ENCODE measurements at regions not wholly inside any gene's neighbourhood (a gene's known extent, or its start where the extent isn't known, plus 50 kb on each side); places are given as distances from the start of the nearest gene placed in this dataset.
A peak's percentile ranks its signal among the peaks of the same experiment; 100 is the strongest.

DNA sequence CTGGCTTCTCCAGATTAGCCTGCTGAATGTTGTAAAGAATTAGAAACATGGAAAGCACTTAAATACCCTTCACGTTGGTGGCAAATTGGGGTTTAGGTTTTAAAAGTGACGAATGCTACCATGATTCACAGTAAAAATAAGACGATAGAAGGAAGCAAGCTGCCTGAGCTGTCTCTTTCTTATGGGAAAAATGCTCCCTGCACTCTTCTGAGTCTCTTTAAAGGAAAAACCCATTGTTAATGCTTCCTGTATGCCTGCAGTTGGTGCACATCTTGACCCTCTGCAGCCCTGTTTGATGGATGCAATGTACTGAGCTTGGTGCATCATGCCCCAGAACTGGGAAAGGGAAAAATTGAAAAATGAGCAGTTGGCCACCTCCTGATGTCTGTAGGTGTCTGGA lies 258.6 kb upstream of the RASGRP1 start:
- H3K4me3 Mint-ChIP-seq, result no peak overlapping the region
- Histone ChIP-seq H3K27ac (ENCODE audit: insufficient read depth, low read length, poor library complexity, severe bottlenecking) (no peak overlapping the region), H3K27me3 (ENCODE audit: control insufficient read depth, insufficient read depth, low read length) (no peaks in the 10 kb centered on the region), H3K9me3 (ENCODE audit: control insufficient read depth in 2 of 2, low read length in 2 of 2) (no peaks in the 10 kb centered on the region), H3K36me3 (ENCODE audit: control insufficient read depth, insufficient read depth, low read length) (peaks cover 2% of the 10 kb centered on the region), H3K4me1 (ENCODE audit: control insufficient read depth, insufficient read depth, low read length, poor library complexity, severe bottlenecking) (no peaks in the 10 kb centered on the region), H3K4me3 (ENCODE audit: low read depth, low read length) (no peak overlapping the region)
- H3K4me1 Mint-ChIP-seq, result peaks cover 0 to 2% (median 0%) of the 10 kb centered on the region in 4 donors
- DNase-seq (no peak), ATAC-seq (ENCODE audit: low read depth in 2 of 2) (no peak)
- no peak overlapping the region for H3K27ac Mint-ChIP-seq
- peaks cover 4% of the 10 kb centered on the region for H3K27me3 Mint-ChIP-seq
- no peaks in the 10 kb centered on the region for H3K36me3 Mint-ChIP-seq
- H3K9me3 Mint-ChIP-seq, result peaks cover 0 to 2% (median 0%) of the 10 kb centered on the region in 7 donors

DNA sequence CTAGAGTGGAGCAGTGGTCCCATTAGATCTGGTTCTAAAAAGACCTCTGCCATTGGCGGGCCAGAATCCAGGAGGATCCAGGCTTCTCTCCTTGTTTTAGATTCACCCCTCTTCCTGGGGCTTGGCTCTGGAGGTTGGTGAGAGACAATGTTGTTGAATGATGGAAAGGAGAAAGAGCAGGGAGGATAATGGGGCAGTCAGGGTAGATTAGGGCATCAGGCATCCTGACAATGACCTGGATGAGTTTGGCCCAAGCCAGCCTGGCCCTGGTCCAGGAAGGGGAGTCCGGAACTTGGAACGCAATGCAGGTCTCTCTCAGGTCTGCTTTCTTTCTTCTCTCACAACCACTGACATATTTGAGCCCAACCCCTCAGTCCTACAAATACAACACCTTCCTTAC lies 260.1 kb upstream of the RASGRP1 start:
- Histone ChIP-seq H3K9me3 (ENCODE audit: control insufficient read depth in 2 of 2, low read length in 2 of 2) (no peaks in the 10 kb centered on the region), H3K4me3 (ENCODE audit: low read depth, low read length) (no peak overlapping the region), H3K27ac (ENCODE audit: insufficient read depth, low read length, poor library complexity, severe bottlenecking) (no peak overlapping the region), H3K27me3 (ENCODE audit: control insufficient read depth, insufficient read depth, low read length) (no peaks in the 10 kb centered on the region), H3K4me1 (ENCODE audit: control insufficient read depth, insufficient read depth, low read length, poor library complexity, severe bottlenecking) (no peaks in the 10 kb centered on the region), H3K36me3 (ENCODE audit: control insufficient read depth, insufficient read depth, low read length) (peaks cover 2% of the 10 kb centered on the region)
- H3K4me3 Mint-ChIP-seq, result no peak overlapping the region
- peak overlapping the region in 1 of 3 donors; percentile 3 for H3K27ac Mint-ChIP-seq
- ATAC-seq (ENCODE audit: low read depth in 2 of 2), result no peak
- no peaks in the 10 kb centered on the region for H3K36me3 Mint-ChIP-seq
- no peak for DNase-seq
- no peaks in the 10 kb centered on the region for H3K4me1 Mint-ChIP-seq
- H3K27me3 Mint-ChIP-seq, result peaks cover 4% of the 10 kb centered on the region
- peaks cover 0 to 2% (median 0%) of the 10 kb centered on the region in 7 donors for H3K9me3 Mint-ChIP-seq

DNA sequence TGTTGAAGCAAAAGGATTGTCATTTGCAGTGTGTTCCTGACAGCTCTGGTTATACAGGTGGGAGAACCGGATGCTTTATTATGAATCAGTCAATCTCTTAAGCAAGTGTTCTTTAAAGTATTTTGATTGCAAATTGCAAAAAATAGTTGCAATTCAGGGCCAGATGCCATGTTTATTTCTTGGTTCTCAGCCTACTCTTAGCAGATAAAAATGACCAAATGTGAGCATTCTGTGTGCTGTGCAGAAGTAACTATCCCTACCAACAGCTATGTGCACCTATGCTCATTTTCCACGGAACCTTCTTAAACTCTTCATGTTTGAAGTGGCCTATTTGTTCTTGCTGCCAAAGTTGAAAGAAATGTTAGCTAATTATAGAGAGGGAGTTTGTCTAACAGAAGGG lies 262.3 kb upstream of the RASGRP1 start:
- peaks cover 2% of the 10 kb centered on the region for H3K36me3 ChIP-seq (ENCODE audit: control insufficient read depth, insufficient read depth, low read length)
- Mint-ChIP-seq H3K27me3 (peaks cover 4% of the 10 kb centered on the region), H3K4me3 (no peak overlapping the region), H3K4me1 (peaks cover 0 to 7% (median 1%) of the 10 kb centered on the region in 4 donors), H3K36me3 (peaks cover under 1% of the 10 kb centered on the region), H3K27ac (peak overlapping the region in 1 of 3 donors; percentile 33), H3K9me3 (peaks cover 0 to 6% (median under 1%) of the 10 kb centered on the region in 7 donors)
- H3K27me3 ChIP-seq (ENCODE audit: control insufficient read depth, insufficient read depth, low read length), result no peaks in the 10 kb centered on the region
- no peaks in the 10 kb centered on the region for H3K9me3 ChIP-seq (ENCODE audit: control insufficient read depth in 2 of 2, low read length in 2 of 2)
- ATAC-seq (ENCODE audit: low read depth in 2 of 2) (no peak), DNase-seq (no peak)
- H3K4me1 ChIP-seq (ENCODE audit: control insufficient read depth, insufficient read depth, low read length, poor library complexity, severe bottlenecking), result no peaks in the 10 kb centered on the region
- no peak overlapping the region for H3K27ac ChIP-seq (ENCODE audit: insufficient read depth, low read length, poor library complexity, severe bottlenecking)
- H3K4me3 ChIP-seq (ENCODE audit: low read depth, low read length), result no peak overlapping the region

DNA sequence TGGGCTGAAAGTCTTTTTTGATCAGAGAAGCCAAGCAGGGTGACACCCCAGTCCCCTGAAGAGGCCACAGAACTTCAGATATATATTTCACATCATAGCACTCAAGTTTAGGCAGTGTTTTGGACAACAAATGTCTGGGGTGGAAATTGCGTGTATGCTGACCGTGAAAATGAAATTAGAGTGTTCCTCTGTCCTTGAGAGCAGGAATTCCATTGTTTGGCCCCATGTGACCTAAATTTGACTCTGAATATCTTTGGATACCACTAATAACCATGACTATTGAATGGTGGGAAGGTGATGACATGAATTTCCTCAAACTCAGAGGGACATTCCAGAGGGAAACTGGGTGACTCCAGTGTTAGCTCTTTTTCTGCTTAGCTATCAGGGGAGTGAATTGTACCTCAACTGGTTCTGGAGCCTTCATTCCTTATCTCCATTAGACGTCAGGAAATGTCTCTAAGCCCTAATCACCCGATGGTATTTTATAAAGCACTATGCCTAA lies 263.5 kb upstream of the RASGRP1 start:
- no peaks in the 10 kb centered on the region for H3K27me3 ChIP-seq (ENCODE audit: control insufficient read depth, insufficient read depth, low read length)
- H3K36me3 ChIP-seq (ENCODE audit: control insufficient read depth, insufficient read depth, low read length), result peaks cover 2% of the 10 kb centered on the region
- Mint-ChIP-seq H3K9me3 (peaks cover 0 to 10% (median 4%) of the 10 kb centered on the region in 7 donors), H3K27me3 (peaks cover 4% of the 10 kb centered on the region), H3K4me1 (peaks cover 0 to 19% (median 7%) of the 10 kb centered on the region in 4 donors), H3K4me3 (no peak overlapping the region), H3K27ac (no peak overlapping the region), H3K36me3 (peaks cover 3% of the 10 kb centered on the region)
- no peaks in the 10 kb centered on the region for H3K4me1 ChIP-seq (ENCODE audit: control insufficient read depth, insufficient read depth, low read length, poor library complexity, severe bottlenecking)
- DNase-seq (no peak), ATAC-seq (ENCODE audit: low read depth in 2 of 2) (no peak)
- no peak overlapping the region for H3K4me3 ChIP-seq (ENCODE audit: low read depth, low read length)
- H3K27ac ChIP-seq (ENCODE audit: insufficient read depth, low read length, poor library complexity, severe bottlenecking), result no peak overlapping the region
- H3K9me3 ChIP-seq (ENCODE audit: control insufficient read depth in 2 of 2, low read length in 2 of 2), result no peaks in the 10 kb centered on the region

DNA sequence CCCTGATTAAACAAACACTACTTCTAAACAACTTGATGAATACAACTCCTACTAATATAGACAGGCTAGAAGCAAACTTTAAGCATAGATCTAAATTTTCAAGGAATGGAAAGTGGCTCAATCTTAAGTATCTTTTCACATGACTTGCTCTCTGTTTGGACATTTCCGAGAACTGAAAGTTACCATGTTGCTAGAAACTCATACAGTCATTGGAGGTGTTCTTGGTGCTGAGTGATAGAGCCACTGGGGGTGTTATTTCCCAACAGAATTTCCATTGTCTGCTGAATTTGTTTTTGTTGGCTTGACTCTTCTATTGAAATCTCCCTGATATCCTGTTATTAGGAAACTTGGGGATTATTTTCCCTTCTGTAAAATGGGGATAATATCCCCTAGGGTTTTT lies 264.5 kb upstream of the RASGRP1 start:
- H3K27me3 Mint-ChIP-seq, result peaks cover 4% of the 10 kb centered on the region
- ATAC-seq (ENCODE audit: low read depth in 2 of 2), result no peak

DNA sequence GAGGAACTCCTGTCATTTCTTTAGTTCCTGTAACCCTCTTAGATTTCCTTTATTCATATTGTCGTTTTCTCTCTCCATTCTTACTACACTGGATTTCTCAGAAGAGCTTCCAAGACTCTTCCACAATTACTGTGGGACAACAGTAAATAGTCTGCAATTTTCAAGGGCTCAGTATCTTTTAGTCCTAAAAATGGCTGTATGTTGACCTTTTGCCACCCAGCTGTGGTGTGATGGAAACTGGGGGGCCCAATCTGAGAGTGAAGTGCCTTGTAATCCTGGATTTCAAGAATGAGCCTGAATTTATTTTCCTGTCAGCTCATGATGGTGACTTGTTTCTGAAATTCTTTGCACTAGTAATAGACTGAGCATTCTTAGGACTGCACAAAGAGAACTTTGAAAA lies 277.6 kb upstream of the RASGRP1 start:
- DNase-seq (no peak), ATAC-seq (ENCODE audit: low read depth in 2 of 2) (no peak)
- Mint-ChIP-seq H3K4me3 (no peak overlapping the region), H3K27me3 (peaks cover 13% of the 10 kb centered on the region), H3K27ac (no peak overlapping the region), H3K4me1 (peaks cover 0 to 39% (median 16%) of the 10 kb centered on the region in 4 donors), H3K9me3 (peaks cover 0 to 9% (median 1%) of the 10 kb centered on the region in 7 donors), H3K36me3 (no peaks in the 10 kb centered on the region)
- Histone ChIP-seq H3K27ac (ENCODE audit: insufficient read depth, low read length, poor library complexity, severe bottlenecking) (no peak overlapping the region), H3K9me3 (ENCODE audit: control insufficient read depth in 2 of 2, low read length in 2 of 2) (no peaks in the 10 kb centered on the region), H3K27me3 (ENCODE audit: control insufficient read depth, insufficient read depth, low read length) (no peaks in the 10 kb centered on the region), H3K36me3 (ENCODE audit: control insufficient read depth, insufficient read depth, low read length) (no peaks in the 10 kb centered on the region), H3K4me1 (ENCODE audit: control insufficient read depth, insufficient read depth, low read length, poor library complexity, severe bottlenecking) (peaks cover 4% of the 10 kb centered on the region), H3K4me3 (ENCODE audit: low read depth, low read length) (no peak overlapping the region)

More for the DNA sequence above, 264.5 kb upstream of the RASGRP1 start:
- Histone ChIP-seq H3K36me3 (ENCODE audit: control insufficient read depth, insufficient read depth, low read length) (peaks cover 2% of the 10 kb centered on the region), H3K27me3 (ENCODE audit: control insufficient read depth, insufficient read depth, low read length) (no peaks in the 10 kb centered on the region), H3K9me3 (ENCODE audit: control insufficient read depth in 2 of 2, low read length in 2 of 2) (no peaks in the 10 kb centered on the region), H3K27ac (ENCODE audit: insufficient read depth, low read length, poor library complexity, severe bottlenecking) (no peak overlapping the region), H3K4me3 (ENCODE audit: low read depth, low read length) (no peak overlapping the region), H3K4me1 (ENCODE audit: control insufficient read depth, insufficient read depth, low read length, poor library complexity, severe bottlenecking) (no peaks in the 10 kb centered on the region)
- peaks cover 0 to 10% (median 4%) of the 10 kb centered on the region in 7 donors for H3K9me3 Mint-ChIP-seq
- H3K4me3 Mint-ChIP-seq, result no peak overlapping the region
- H3K27ac Mint-ChIP-seq, result no peak overlapping the region
- peaks cover 3% of the 10 kb centered on the region for H3K36me3 Mint-ChIP-seq
- DNase-seq, result no peak
- peaks cover 0 to 21% (median 8%) of the 10 kb centered on the region in 4 donors for H3K4me1 Mint-ChIP-seq

DNA sequence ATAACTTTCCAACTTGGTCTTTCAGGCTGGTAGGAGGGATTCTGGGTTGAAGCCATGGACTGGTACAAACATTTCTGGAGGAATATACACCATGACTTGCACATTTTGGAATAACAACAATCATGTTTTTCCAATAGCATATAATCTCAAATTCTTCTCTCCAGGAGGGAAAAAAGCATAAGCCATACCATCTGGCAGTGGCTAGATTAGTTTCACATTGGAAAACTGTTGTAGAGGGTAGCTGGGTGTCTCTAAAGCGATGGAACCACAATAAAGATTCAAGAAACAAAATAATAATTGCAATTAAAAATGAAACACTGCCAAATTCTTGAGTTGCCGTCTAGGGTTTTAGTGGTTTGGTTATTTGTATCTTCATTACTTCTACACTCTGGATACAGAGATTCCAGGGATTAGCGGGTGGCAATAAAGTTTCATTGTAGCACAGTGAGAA lies 278.5 kb upstream of the RASGRP1 start:
- DNase-seq (no peak), ATAC-seq (ENCODE audit: low read depth in 2 of 2) (no peak)
- no peaks in the 10 kb centered on the region for H3K27me3 ChIP-seq (ENCODE audit: control insufficient read depth, insufficient read depth, low read length)
- Mint-ChIP-seq H3K27me3 (peaks cover 7% of the 10 kb centered on the region), H3K36me3 (no peaks in the 10 kb centered on the region), H3K4me1 (peaks cover 0 to 39% (median 15%) of the 10 kb centered on the region in 4 donors), H3K27ac (no peak overlapping the region), H3K4me3 (no peak overlapping the region), H3K9me3 (peaks cover 0 to 5% (median under 1%) of the 10 kb centered on the region in 7 donors)
- no peaks in the 10 kb centered on the region for H3K9me3 ChIP-seq (ENCODE audit: control insufficient read depth in 2 of 2, low read length in 2 of 2)
- no peaks in the 10 kb centered on the region for H3K36me3 ChIP-seq (ENCODE audit: control insufficient read depth, insufficient read depth, low read length)
- H3K4me1 ChIP-seq (ENCODE audit: control insufficient read depth, insufficient read depth, low read length, poor library complexity, severe bottlenecking), result peaks cover 4% of the 10 kb centered on the region
- no peak overlapping the region for H3K27ac ChIP-seq (ENCODE audit: insufficient read depth, low read length, poor library complexity, severe bottlenecking)
- no peak overlapping the region for H3K4me3 ChIP-seq (ENCODE audit: low read depth, low read length)
